ENCODE measurements at regions not wholly inside any gene's neighbourhood (a gene's known extent, or its start where the extent isn't known, plus 50 kb on each side); places are given as distances from the start of the nearest gene placed in this dataset.

- no peak for DNase-seq (ENCODE audit: low read depth in 1 of 2, low spot score in 1 of 2)
These were observed 113.6 kb upstream of the TPM1 start for GRCh38 chr15:62929000-62929357.

- no peak for DNase-seq (ENCODE audit: low read depth in 1 of 2, low spot score in 1 of 2)
These were observed 110.9 kb upstream of the TPM1 start for GRCh38 chr15:62931650-62932049.

GRCh38 chr15:62932436-62932835 lies 110.1 kb upstream of the TPM1 start:
- DNase-seq (ENCODE audit: low read depth in 1 of 2, low spot score in 1 of 2) = no peak

GRCh38 chr15:62933386-62933785 lies 109.2 kb upstream of the TPM1 start:
- no peak for DNase-seq (ENCODE audit: low read depth in 1 of 2, low spot score in 1 of 2)

GRCh38 chr15:62934236-62934971 lies 108.1 kb upstream of the TPM1 start:
- DNase-seq (ENCODE audit: low read depth in 1 of 2, low spot score in 1 of 2) = no peak

- DNase-seq (ENCODE audit: low read depth in 1 of 2, low spot score in 1 of 2) = no peak
These were observed 107.1 kb upstream of the TPM1 start for GRCh38 chr15:62935300-62936081.

GRCh38 chr15:62938825-62939224 lies 103.7 kb upstream of the TPM1 start:
- no peak for DNase-seq (ENCODE audit: low read depth in 1 of 2, low spot score in 1 of 2)

- DNase-seq (ENCODE audit: low read depth in 1 of 2, low spot score in 1 of 2) = no peak
These were observed 102.3 kb upstream of the TPM1 start for GRCh38 chr15:62940093-62940754.

- no peak for DNase-seq (ENCODE audit: low read depth in 1 of 2, low spot score in 1 of 2)
These were observed 101.7 kb upstream of the TPM1 start for GRCh38 chr15:62940755-62941361.

GRCh38 chr15:62941699-62942098 lies 100.8 kb upstream of the TPM1 start:
- no peak for DNase-seq (ENCODE audit: low read depth in 1 of 2, low spot score in 1 of 2)

- no peak for DNase-seq (ENCODE audit: low read depth in 1 of 2, low spot score in 1 of 2)
These were observed 100.1 kb upstream of the TPM1 start for GRCh38 chr15:62942428-62942827.

GRCh38 chr15:62945063-62945462 lies 97.5 kb upstream of the TPM1 start:
- DNase-seq (ENCODE audit: low read depth in 1 of 2, low spot score in 1 of 2) = no peak

GRCh38 chr15:62945760-62946159 lies 96.8 kb upstream of the TPM1 start:
- no peak for DNase-seq (ENCODE audit: low read depth in 1 of 2, low spot score in 1 of 2)

- DNase-seq (ENCODE audit: low read depth in 1 of 2, low spot score in 1 of 2) = no peak
These were observed 95.6 kb upstream of the TPM1 start for GRCh38 chr15:62946940-62947339.

- DNase-seq (ENCODE audit: low read depth in 1 of 2, low spot score in 1 of 2) = no peak
These were observed 92.0 kb upstream of the TPM1 start for GRCh38 chr15:62950462-62950931.

GRCh38 chr15:62951481-62951880 lies 91.1 kb upstream of the TPM1 start:
- DNase-seq (ENCODE audit: low read depth in 1 of 2, low spot score in 1 of 2) = no peak

GRCh38 chr15:62953021-62953420 lies 89.5 kb upstream of the TPM1 start:
- DNase-seq (ENCODE audit: low read depth in 1 of 2, low spot score in 1 of 2) = no peak

GRCh38 chr15:62953496-62954045 lies 89.0 kb upstream of the TPM1 start:
- no peak for DNase-seq (ENCODE audit: low read depth in 1 of 2, low spot score in 1 of 2)

- no peak for DNase-seq (ENCODE audit: low read depth in 1 of 2, low spot score in 1 of 2)
These were observed 85.4 kb upstream of the TPM1 start for GRCh38 chr15:62957130-62957529.

GRCh38 chr15:62958528-62959363 lies 83.8 kb upstream of the TPM1 start:
- DNase-seq (ENCODE audit: low read depth in 1 of 2, low spot score in 1 of 2) = no peak
